Liver (tissue), 7 donors: ENCODE measurements at regions not wholly inside any gene's neighbourhood (a gene's known extent, or its start where the extent isn't known, plus 50 kb on each side); places are given as distances from the start of the nearest gene placed in this dataset.

ENCODE experiments used
- DNase-seq: peaks from one replicate; pipeline ENCODE4 v3.0.0-alpha.2; 2017; ENCODE audit warnings: low spot score
- H3K27ac ChIP-seq, 2 donors: one replicate each; pipeline ENCODE4 v1.7.0; 2013; ENCODE audit warnings: inconsistent platforms in 2 of 2, low read length in 2 of 2, control low read depth in 1 of 2, low read depth in 1 of 2, mild to moderate bottlenecking in 1 of 2
- H3K27me3 ChIP-seq, 4 donors: one replicate each; pipeline versions ENCODE4 v1.6.1 to v1.7.0; 2013; ENCODE audit warnings: low read length in 3 of 4, inconsistent platforms in 1 of 4, mild to moderate bottlenecking in 1 of 4, moderate library complexity in 1 of 4; ENCODE audit not compliant: control insufficient read depth in 4 of 4, insufficient read depth in 4 of 4
- H3K36me3 ChIP-seq, 4 donors: one replicate each; pipeline versions ENCODE4 v1.6.1 to v1.7.0; 2013; ENCODE audit warnings: low read length in 3 of 4, mild to moderate bottlenecking in 3 of 4, low read depth in 1 of 4, moderate library complexity in 1 of 4; ENCODE audit not compliant: control insufficient read depth in 4 of 4, insufficient read depth in 3 of 4
- H3K4me1 ChIP-seq, 4 donors: one replicate each; pipeline versions ENCODE4 v1.6.1 to v1.7.0; 2013; ENCODE audit warnings: low read length in 3 of 4, mild to moderate bottlenecking in 3 of 4, moderate library complexity in 1 of 4; ENCODE audit not compliant: control insufficient read depth in 4 of 4, insufficient read depth in 4 of 4
- H3K4me3 ChIP-seq, 3 donors: one replicate each; pipeline versions ENCODE4 v1.6.1 to v1.7.0; 2013; ENCODE audit warnings: low read length in 3 of 3, control low read depth in 1 of 3, low read depth in 1 of 3, mild to moderate bottlenecking in 1 of 3
- H3K9ac ChIP-seq, 2 donors: one replicate each; pipeline ENCODE4 v1.7.0; 2013; ENCODE audit warnings: low read length in 2 of 2, mild to moderate bottlenecking in 2 of 2, moderate library complexity in 2 of 2, control low read depth in 1 of 2, low read depth in 1 of 2
- H3K9me3 ChIP-seq, 4 donors: one replicate each; pipeline versions ENCODE4 v1.6.1 to v1.7.0; 2013; ENCODE audit warnings: low read length in 3 of 4; ENCODE audit not compliant: control insufficient read depth in 4 of 4
- EGR1 ChIP-seq, 2 donors: IDR thresholded peaks; 2 replicates each; pipeline ENCODE4 v1.6.1; 2016 to 2018; ENCODE audit warnings: antibody characterized with exemption in 2 of 2, low read depth in 2 of 2
- FOXA1 ChIP-seq: IDR thresholded peaks from 2 replicates; pipeline ENCODE4 v1.6.1; 2016; ENCODE audit warnings: antibody characterized with exemption
- FOXA2 ChIP-seq: IDR thresholded peaks from 2 replicates; pipeline ENCODE4 v1.6.1; 2016; ENCODE audit warnings: antibody characterized with exemption
- GABPA ChIP-seq, 2 donors: IDR thresholded peaks in 1 of 2; conservative IDR thresholded peaks in 1 of 2; 2 replicates each; pipeline ENCODE4 v1.6.1; 2016; ENCODE audit warnings: antibody characterized with exemption in 2 of 2, mild to moderate bottlenecking in 1 of 2, moderate library complexity in 1 of 2
- HNF4A ChIP-seq, 2 donors: conservative IDR thresholded peaks; 2 replicates each; pipeline ENCODE4 v1.6.1; 2016; ENCODE audit warnings: antibody characterized with exemption in 2 of 2, mild to moderate bottlenecking in 2 of 2
- HNF4G ChIP-seq: IDR thresholded peaks from 2 replicates; pipeline ENCODE4 v1.6.1; 2016; ENCODE audit warnings: antibody characterized with exemption
- JUND ChIP-seq, 2 donors: IDR thresholded peaks; 2 replicates each; pipeline ENCODE4 v1.6.1; 2016; ENCODE audit warnings: antibody characterized with exemption in 2 of 2
- NR2F2 ChIP-seq: IDR thresholded peaks from 2 replicates; pipeline ENCODE4 v1.6.1; 2016; ENCODE audit warnings: antibody characterized with exemption
- RAD21 ChIP-seq, 2 donors: IDR thresholded peaks; 2 replicates each; pipeline ENCODE4 v1.6.1; 2016; ENCODE audit warnings: antibody characterized with exemption in 2 of 2, mild to moderate bottlenecking in 2 of 2
- RXRA ChIP-seq, 2 donors: IDR thresholded peaks; 2 replicates each; pipeline ENCODE4 v1.6.1; 2017 to 2018; ENCODE audit warnings: antibody characterized with exemption in 2 of 2, mild to moderate bottlenecking in 1 of 2
- SP1 ChIP-seq: IDR thresholded peaks from 2 replicates; pipeline ENCODE4 v1.6.1; 2018; ENCODE audit warnings: antibody characterized with exemption, mild to moderate bottlenecking
- TAF1 ChIP-seq: conservative IDR thresholded peaks from 2 replicates; pipeline ENCODE4 v1.6.1; 2016; ENCODE audit warnings: antibody characterized with exemption, mild to moderate bottlenecking
- YY1 ChIP-seq: IDR thresholded peaks from 2 replicates; pipeline ENCODE4 v1.6.1; 2016; ENCODE audit warnings: antibody characterized with exemption, mild to moderate bottlenecking
- TF ChIP-seq, protein P1 (sequence below): IDR thresholded peaks from 2 replicates; pipeline ENCODE4 v1.6.1; 2016; ENCODE audit warnings: antibody characterized with exemption, mild to moderate bottlenecking
- TF ChIP-seq, protein P2 (sequence below): IDR thresholded peaks from 2 replicates; pipeline ENCODE4 v1.6.1; 2016; ENCODE audit warnings: antibody characterized with exemption
- TF ChIP-seq, protein P3 (sequence below): IDR thresholded peaks from 2 replicates; pipeline ENCODE4 v1.6.1; 2016; ENCODE audit warnings: antibody characterized with exemption
- TF ChIP-seq, protein P4 (sequence below): fragments of 150-350 bp; IDR thresholded peaks from 2 replicates; pipeline ENCODE4 v1.5.1; 2017; ENCODE audit warnings: improper control_type of control experiment, low read depth, low read length; ENCODE audit not compliant: missing input control
- TF ChIP-seq, protein P5 (sequence below): IDR thresholded peaks from 2 replicates; pipeline ENCODE4 v1.6.1; 2016; ENCODE audit warnings: antibody characterized with exemption
- donor health status: healthy.
- donor health status: healthy.
- donor health status: healthy.
- donor health status: healthy.

DNA sequence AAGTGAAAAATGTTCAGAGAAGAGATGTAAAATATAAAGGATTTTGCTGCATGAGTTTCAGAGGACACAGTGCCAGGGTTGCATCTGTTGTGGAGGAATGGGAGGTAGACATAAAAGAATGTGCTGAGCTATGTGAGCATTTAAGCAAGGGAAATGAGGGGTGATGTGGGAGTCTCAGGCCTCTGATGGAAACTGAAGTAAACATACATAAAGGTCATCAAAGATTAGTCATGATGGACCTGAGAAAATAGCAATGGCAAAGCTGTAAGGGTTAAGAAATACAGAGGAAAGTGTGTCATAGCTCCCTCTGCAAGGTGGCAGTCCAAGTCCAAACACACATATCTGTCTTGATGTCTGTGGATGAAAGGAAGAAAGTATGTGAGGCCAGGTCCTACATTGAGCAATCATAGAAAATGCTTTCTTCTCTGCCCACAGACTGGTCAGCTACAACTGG, 306.6 kb upstream of the ECI2 start:
- H3K9ac ChIP-seq, result no peak overlapping the region
- no peaks in the 10 kb centered on the region for H3K27me3 ChIP-seq
- no peak for TF ChIP-seq RAD21 (IDR thresholded peaks at IDR 0.05)
- TF ChIP-seq GABPA (IDR thresholded peaks at IDR 0.05 in 1 of 2, conservative IDR thresholded peaks at IDR 0.05 in 1 of 2), result no peak
- TF ChIP-seq TAF1, result no peak
- TF ChIP-seq, protein P1, sequence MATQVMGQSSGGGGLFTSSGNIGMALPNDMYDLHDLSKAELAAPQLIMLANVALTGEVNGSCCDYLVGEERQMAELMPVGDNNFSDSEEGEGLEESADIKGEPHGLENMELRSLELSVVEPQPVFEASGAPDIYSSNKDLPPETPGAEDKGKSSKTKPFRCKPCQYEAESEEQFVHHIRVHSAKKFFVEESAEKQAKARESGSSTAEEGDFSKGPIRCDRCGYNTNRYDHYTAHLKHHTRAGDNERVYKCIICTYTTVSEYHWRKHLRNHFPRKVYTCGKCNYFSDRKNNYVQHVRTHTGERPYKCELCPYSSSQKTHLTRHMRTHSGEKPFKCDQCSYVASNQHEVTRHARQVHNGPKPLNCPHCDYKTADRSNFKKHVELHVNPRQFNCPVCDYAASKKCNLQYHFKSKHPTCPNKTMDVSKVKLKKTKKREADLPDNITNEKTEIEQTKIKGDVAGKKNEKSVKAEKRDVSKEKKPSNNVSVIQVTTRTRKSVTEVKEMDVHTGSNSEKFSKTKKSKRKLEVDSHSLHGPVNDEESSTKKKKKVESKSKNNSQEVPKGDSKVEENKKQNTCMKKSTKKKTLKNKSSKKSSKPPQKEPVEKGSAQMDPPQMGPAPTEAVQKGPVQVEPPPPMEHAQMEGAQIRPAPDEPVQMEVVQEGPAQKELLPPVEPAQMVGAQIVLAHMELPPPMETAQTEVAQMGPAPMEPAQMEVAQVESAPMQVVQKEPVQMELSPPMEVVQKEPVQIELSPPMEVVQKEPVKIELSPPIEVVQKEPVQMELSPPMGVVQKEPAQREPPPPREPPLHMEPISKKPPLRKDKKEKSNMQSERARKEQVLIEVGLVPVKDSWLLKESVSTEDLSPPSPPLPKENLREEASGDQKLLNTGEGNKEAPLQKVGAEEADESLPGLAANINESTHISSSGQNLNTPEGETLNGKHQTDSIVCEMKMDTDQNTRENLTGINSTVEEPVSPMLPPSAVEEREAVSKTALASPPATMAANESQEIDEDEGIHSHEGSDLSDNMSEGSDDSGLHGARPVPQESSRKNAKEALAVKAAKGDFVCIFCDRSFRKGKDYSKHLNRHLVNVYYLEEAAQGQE, result no peak
- TF ChIP-seq JUND (IDR thresholded peaks at IDR 0.05), result no peak
- TF ChIP-seq HNF4A (conservative IDR thresholded peaks at IDR 0.05), result no peak
- TF ChIP-seq, protein P2, sequence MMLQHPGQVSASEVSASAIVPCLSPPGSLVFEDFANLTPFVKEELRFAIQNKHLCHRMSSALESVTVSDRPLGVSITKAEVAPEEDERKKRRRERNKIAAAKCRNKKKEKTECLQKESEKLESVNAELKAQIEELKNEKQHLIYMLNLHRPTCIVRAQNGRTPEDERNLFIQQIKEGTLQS, result no peak
- TF ChIP-seq NR2F2, result no peak
- TF ChIP-seq YY1, result no peak
- TF ChIP-seq, protein P3, sequence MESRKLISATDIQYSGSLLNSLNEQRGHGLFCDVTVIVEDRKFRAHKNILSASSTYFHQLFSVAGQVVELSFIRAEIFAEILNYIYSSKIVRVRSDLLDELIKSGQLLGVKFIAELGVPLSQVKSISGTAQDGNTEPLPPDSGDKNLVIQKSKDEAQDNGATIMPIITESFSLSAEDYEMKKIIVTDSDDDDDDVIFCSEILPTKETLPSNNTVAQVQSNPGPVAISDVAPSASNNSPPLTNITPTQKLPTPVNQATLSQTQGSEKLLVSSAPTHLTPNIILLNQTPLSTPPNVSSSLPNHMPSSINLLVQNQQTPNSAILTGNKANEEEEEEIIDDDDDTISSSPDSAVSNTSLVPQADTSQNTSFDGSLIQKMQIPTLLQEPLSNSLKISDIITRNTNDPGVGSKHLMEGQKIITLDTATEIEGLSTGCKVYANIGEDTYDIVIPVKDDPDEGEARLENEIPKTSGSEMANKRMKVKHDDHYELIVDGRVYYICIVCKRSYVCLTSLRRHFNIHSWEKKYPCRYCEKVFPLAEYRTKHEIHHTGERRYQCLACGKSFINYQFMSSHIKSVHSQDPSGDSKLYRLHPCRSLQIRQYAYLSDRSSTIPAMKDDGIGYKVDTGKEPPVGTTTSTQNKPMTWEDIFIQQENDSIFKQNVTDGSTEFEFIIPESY, result no peak
- TF ChIP-seq, protein P4, sequence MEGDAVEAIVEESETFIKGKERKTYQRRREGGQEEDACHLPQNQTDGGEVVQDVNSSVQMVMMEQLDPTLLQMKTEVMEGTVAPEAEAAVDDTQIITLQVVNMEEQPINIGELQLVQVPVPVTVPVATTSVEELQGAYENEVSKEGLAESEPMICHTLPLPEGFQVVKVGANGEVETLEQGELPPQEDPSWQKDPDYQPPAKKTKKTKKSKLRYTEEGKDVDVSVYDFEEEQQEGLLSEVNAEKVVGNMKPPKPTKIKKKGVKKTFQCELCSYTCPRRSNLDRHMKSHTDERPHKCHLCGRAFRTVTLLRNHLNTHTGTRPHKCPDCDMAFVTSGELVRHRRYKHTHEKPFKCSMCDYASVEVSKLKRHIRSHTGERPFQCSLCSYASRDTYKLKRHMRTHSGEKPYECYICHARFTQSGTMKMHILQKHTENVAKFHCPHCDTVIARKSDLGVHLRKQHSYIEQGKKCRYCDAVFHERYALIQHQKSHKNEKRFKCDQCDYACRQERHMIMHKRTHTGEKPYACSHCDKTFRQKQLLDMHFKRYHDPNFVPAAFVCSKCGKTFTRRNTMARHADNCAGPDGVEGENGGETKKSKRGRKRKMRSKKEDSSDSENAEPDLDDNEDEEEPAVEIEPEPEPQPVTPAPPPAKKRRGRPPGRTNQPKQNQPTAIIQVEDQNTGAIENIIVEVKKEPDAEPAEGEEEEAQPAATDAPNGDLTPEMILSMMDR, result no peak
- TF ChIP-seq, protein P5, sequence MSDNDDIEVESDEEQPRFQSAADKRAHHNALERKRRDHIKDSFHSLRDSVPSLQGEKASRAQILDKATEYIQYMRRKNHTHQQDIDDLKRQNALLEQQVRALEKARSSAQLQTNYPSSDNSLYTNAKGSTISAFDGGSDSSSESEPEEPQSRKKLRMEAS, result no peak
- TF ChIP-seq SP1, result no peak
- TF ChIP-seq FOXA2, result no peak
- no peak for TF ChIP-seq FOXA1
- TF ChIP-seq HNF4G, result no peak
- TF ChIP-seq RXRA (IDR thresholded peaks at IDR 0.05), result no peak
- no peak for TF ChIP-seq EGR1 (IDR thresholded peaks at IDR 0.05; ENCODE audit: low read depth in 2 of 2)
- no peaks in the 10 kb centered on the region for H3K9me3 ChIP-seq
- H3K4me3 ChIP-seq, result no peak overlapping the region
- H3K27ac ChIP-seq, result no peak overlapping the region
- no peaks in the 10 kb centered on the region for H3K36me3 ChIP-seq
- no peak for DNase-seq
- H3K4me1 ChIP-seq, result no peaks in the 10 kb centered on the region
